MCF 10A (cell line): ENCODE measurements at regions not wholly inside any gene's neighbourhood (a gene's known extent, or its start where the extent isn't known, plus 50 kb on each side); places are given as distances from the start of the nearest gene placed in this dataset.

Experiments
- BruUV-seq: library from RNA; stranded (reverse); fragments of 400-500 nt; replicated peaks from 2 replicates; lab custom pipeline; 2021; lab: Mats Ljungman, UMichigan
- CTCF ChIA-PET: fragments of 300-600 bp; sonication (Branson Sonifier 250); formaldehyde crosslinking; extraction: SDS; loops from one replicate; lab custom pipeline; 2021; ENCODE audit warnings: antibody characterized with exemption, inconsistent platforms; lab: Yijun Ruan, JAX
- POLR2A ChIA-PET: fragments of 300-600, 350-650 bp; sonication (Branson Sonifier 250); formaldehyde crosslinking; extraction: SDS; loops from one replicate; lab custom pipeline; 2020; ENCODE audit warnings: antibody characterized with exemption, inconsistent platforms; lab: Yijun Ruan, JAX
- DNase-seq: peaks from one replicate; pipeline ENCODE4 v3.0.0-alpha.2; 2018; ENCODE audit not compliant: unreplicated experiment
- H3K27ac Mint-ChIP-seq: one replicate; pipeline ENCODE4 v1.8.0; 2022; ENCODE audit warnings: mild to moderate bottlenecking, low read depth, mixed read lengths; ENCODE audit not compliant: unreplicated experiment
- H3K27me3 Mint-ChIP-seq: one replicate; pipeline ENCODE4 v1.8.0; 2022; ENCODE audit warnings: mixed read lengths; ENCODE audit not compliant: insufficient read depth, unreplicated experiment
- H3K36me3 Mint-ChIP-seq: one replicate; pipeline ENCODE4 v1.8.0; 2022; ENCODE audit warnings: mild to moderate bottlenecking, moderate library complexity, mixed read lengths; ENCODE audit not compliant: insufficient read depth, unreplicated experiment
- H3K4me1 Mint-ChIP-seq: one replicate; pipeline ENCODE4 v1.8.0; 2022; ENCODE audit warnings: mixed read lengths; ENCODE audit not compliant: insufficient read depth, unreplicated experiment
- H3K4me3 Mint-ChIP-seq: one replicate; pipeline ENCODE4 v1.8.0; 2022; ENCODE audit warnings: mild to moderate bottlenecking, moderate library complexity, mixed read lengths; ENCODE audit not compliant: unreplicated experiment
- H3K9me3 Mint-ChIP-seq: one replicate; pipeline ENCODE4 v1.8.0; 2022; ENCODE audit warnings: mixed read lengths; ENCODE audit not compliant: unreplicated experiment
- intact Hi-C: fragments of 100-400 bp; cut with micrococcal nuclease; formaldehyde crosslinking; loops from 2 replicates; pipeline ENCODE4 v1.14.1; 2022
- TF ChIP-seq, protein P1 (sequence below): fragments of 200-600 bp; IDR thresholded peaks from one replicate; pipeline ENCODE4 v1.8.0; 2022; ENCODE audit warnings: antibody characterized with exemption, mild to moderate bottlenecking; ENCODE audit not compliant: unreplicated experiment

DNA sequence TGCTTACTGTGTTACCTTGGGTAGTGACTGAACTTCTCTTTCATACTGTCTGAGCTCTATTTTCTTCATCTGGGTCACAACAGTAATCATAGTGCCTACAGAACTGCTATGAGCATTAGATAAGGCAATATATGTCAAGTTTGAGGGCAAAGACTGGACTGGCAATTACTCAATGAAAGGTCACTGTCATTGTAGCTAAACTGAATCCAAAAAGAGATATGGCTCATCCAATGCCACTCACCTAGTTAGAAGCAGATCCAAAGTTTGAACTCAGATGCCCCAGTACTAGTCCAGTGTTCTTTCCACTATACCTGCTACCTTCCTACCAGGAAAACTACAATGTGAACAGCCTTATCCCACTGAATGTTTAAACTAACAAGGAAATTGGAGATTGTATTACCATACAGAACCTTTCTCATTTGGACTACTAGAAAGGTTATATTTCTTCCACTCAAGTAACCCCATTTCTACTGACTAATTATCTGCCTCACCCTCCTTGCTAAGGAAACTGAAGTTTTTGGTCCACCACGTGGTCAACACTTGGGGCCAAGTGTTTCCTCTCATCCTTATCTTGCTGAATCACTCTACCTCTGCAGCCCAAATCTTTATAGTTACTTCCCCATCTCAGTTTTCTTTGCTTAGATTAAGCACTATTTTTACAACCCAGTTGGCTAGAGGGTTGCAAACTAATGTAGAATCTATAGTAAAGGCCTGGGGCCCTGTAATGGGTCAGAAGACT, 202.3 kb upstream of the LPP start:
- Mint-ChIP-seq H3K4me3 (no peak overlapping the region), H3K27ac (no peak overlapping the region), H3K36me3 (no peaks in the 10 kb centered on the region), H3K27me3 (no peaks in the 10 kb centered on the region), H3K4me1 (peaks cover 23% of the 10 kb centered on the region), H3K9me3 (no peaks in the 10 kb centered on the region)
- ChIA-PET POLR2A (interaction anchor here (0.5 to 1.2 kb wide), 2 partner anchors 30 to 190 kb away, joined by 3 read pairs; no protein-coding TSS in a partner anchor), CTCF (interaction anchor here (0.6 kb wide), 1 partner anchor 183 kb away, joined by 3 read pairs; no protein-coding TSS in a partner anchor)
- no TSS peak for BruUV-seq
- intact Hi-C loops, result no loop called here
- TF ChIP-seq, protein P1, sequence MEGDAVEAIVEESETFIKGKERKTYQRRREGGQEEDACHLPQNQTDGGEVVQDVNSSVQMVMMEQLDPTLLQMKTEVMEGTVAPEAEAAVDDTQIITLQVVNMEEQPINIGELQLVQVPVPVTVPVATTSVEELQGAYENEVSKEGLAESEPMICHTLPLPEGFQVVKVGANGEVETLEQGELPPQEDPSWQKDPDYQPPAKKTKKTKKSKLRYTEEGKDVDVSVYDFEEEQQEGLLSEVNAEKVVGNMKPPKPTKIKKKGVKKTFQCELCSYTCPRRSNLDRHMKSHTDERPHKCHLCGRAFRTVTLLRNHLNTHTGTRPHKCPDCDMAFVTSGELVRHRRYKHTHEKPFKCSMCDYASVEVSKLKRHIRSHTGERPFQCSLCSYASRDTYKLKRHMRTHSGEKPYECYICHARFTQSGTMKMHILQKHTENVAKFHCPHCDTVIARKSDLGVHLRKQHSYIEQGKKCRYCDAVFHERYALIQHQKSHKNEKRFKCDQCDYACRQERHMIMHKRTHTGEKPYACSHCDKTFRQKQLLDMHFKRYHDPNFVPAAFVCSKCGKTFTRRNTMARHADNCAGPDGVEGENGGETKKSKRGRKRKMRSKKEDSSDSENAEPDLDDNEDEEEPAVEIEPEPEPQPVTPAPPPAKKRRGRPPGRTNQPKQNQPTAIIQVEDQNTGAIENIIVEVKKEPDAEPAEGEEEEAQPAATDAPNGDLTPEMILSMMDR, result no peak
- no peak for DNase-seq

DNA sequence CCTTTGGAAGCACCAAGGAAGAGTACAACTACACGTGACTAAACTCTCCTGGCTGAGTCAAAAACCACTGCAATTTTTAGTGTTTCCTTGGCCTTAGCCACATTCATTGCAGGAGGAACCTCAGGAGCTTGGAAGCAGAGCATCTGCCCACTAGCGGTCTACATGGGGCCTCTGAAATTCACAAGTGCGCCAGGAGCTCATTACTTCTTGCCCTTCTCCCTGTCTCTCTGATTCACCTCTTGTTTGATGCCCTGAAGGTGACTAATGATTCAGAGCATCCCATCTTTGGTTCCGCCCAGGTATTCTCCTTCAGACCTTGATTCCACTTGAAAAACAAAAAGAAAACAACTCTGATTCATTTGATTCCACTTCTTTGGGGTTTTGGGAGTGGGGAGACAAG, 201.1 kb upstream of the LPP start:
- H3K36me3 Mint-ChIP-seq, result no peaks in the 10 kb centered on the region
- TF ChIP-seq, protein P1, result no peak
- intact Hi-C loops, result no loop called here
- no TSS peak for BruUV-seq
- no peak for DNase-seq
- POLR2A ChIA-PET, result no interaction called here
- peaks cover 23% of the 10 kb centered on the region for H3K4me1 Mint-ChIP-seq
- no peak overlapping the region for H3K4me3 Mint-ChIP-seq
- H3K27ac Mint-ChIP-seq, result no peak overlapping the region
- CTCF ChIA-PET, result interaction anchor here (0.8 kb wide), 1 partner anchor 210 kb away, joined by 4 read pairs; no protein-coding TSS in a partner anchor
- no peaks in the 10 kb centered on the region for H3K27me3 Mint-ChIP-seq
- H3K9me3 Mint-ChIP-seq, result no peaks in the 10 kb centered on the region

DNA sequence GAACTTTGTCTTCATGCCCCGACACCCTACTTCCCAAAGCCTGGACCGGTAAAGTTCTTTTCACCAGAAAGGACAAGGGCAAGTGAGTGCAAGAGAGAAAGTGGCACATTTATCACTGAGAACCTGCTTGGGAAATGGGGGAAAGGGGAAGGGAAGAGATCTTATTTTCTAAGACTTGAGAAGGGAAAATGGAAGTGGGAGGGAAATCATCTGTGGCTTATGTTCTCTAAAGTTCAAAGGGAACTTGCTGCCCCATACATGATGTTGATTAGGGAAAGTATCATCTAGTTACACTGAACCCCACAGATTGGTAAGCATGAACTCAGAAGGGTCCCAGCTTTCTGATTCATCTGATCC, 199.5 kb upstream of the LPP start:
- no peak for DNase-seq
- CTCF ChIA-PET, result no interaction called here
- Mint-ChIP-seq H3K36me3 (no peaks in the 10 kb centered on the region), H3K9me3 (no peaks in the 10 kb centered on the region), H3K4me1 (peaks cover 23% of the 10 kb centered on the region), H3K27ac (no peak overlapping the region), H3K4me3 (no peak overlapping the region), H3K27me3 (no peaks in the 10 kb centered on the region)
- POLR2A ChIA-PET, result interaction anchor here (1.1 to 1.9 kb wide), 3 partner anchors 146 to 214 kb away, joined by 3 to 15 read pairs (median 7); partner anchors contain the start of gene BCL6
- no TSS peak for BruUV-seq
- TF ChIP-seq, protein P1, result no peak
- intact Hi-C loops, result no loop called here

DNA sequence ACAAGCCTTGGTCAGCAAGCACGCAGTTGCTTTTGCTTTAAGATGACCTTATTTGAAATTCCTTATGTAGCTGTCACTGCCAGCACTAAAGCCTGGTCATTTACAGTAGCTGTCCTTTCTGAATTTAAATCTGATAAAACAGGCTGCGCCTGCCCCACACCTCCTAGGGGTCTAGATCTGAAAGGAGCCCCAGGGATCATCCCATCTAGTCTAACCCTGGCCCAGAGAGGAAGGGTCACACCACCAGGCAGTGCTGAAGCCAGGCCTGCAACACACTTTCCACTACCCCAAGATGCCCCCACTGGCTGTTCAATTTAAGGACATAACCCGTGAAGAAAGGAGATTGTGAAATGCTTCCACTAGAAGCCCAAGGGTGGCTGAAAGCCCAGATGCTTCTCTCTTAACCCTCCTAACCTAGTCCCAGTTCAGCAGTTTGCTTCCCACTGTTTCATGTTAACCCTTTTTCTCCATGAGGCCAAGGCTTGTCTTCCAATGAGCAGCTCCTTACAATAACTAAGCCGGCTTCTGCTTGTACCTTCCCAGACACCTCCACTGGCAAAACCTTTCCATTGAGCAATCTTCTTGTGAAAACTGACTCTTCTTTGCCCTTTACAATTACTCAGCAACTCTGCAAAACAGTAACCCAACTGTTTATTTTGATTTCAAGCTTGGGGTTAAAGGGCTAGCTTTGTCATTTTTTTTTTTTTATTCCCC, 198.9 kb upstream of the LPP start:
- Mint-ChIP-seq H3K4me3 (no peak overlapping the region), H3K9me3 (no peaks in the 10 kb centered on the region), H3K27ac (peak overlapping the region; percentile 86), H3K4me1 (peaks cover 23% of the 10 kb centered on the region), H3K36me3 (no peaks in the 10 kb centered on the region), H3K27me3 (no peaks in the 10 kb centered on the region)
- ChIA-PET CTCF (interaction anchor here (0.8 kb wide), 1 partner anchor 13 kb away, joined by 3 read pairs; no protein-coding TSS in a partner anchor), POLR2A (interaction anchor here (0.6 to 1.9 kb wide), 6 partner anchors 35 to 214 kb away, joined by 3 to 15 read pairs (median 4); partner anchors contain the start of gene BCL6)
- TF ChIP-seq, protein P1, result no peak
- peak; percentile 92 for DNase-seq
- intact Hi-C loops, result no loop called here
- no TSS peak for BruUV-seq
